Cerebellar cortex (tissue), 1 donor: ENCODE measurements at regions not wholly inside any gene's neighbourhood (a gene's known extent, or its start where the extent isn't known, plus 50 kb on each side); places are given as distances from the start of the nearest gene placed in this dataset.

Source experiments
- DNase-seq: peaks from one replicate; pipeline ENCODE4 v3.0.0-alpha.2; 2015; ENCODE audit warnings: low spot score

DNA sequence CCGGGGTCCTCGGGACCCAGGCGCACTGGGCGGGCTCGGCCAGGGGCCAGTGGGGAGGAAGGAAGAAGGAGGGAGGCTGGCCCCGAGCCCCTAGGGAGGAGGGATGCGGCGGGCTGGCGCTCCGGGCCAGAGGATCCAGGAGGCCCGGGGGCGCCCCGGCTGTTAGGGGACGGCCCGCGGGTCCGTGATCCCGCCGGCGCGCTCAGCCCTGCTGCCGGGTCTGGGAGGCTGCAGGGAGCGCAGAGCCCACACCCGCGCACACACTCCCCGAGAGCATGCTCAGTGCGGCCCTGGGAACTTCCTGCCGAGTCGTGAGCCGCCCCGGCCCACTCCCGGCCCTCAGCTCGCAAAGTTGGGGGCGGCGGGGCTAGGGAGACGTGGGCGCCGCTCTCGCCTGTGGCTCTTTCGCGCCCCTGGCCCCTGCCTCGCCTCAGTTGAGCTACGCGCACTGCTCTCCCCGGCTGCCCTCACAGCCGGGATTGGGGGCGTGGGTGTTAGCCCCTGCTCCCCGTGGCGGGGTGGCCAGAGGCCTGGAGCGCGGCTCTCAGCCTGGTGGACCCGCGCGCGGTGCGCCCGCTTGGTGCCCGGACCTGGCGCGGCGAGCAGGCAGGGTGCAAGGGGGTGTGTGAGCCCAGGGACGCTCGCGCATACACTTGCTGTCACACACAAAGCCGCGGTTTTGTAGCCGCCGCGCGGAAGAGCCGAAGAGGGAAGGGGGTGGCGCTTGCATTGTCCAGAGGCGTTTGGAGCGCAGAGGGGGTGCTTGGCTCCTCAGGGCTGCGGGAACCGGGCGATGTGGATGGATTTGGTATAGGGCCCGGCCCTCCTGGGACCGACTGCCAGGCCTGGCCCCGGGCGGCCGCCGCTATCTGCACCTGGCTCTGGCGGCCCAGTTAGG is 132.9 kb upstream of the MGAT5 start:
- DNase-seq = no peak

DNA sequence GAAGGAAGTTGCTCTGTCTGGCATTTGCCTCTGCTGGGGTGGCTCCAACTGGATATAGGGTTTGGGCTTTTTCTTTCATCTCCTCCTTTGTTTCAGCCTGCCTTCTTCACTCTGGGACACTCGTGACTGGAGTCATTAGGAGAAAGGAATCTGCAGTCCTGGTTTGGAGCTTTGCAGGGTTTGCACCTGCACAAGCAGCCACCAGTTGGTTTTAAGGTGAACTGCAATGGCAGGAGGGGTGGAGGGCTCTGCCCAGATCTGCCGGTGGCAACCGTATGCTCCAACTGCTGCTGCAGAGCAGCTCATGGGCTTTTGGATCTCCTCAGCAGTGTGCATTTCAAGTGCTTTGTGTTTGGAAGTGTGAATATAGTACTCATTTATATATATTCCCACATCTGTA is 131.3 kb upstream of the MGAT5 start:
- peak; percentile 59 for DNase-seq

DNA sequence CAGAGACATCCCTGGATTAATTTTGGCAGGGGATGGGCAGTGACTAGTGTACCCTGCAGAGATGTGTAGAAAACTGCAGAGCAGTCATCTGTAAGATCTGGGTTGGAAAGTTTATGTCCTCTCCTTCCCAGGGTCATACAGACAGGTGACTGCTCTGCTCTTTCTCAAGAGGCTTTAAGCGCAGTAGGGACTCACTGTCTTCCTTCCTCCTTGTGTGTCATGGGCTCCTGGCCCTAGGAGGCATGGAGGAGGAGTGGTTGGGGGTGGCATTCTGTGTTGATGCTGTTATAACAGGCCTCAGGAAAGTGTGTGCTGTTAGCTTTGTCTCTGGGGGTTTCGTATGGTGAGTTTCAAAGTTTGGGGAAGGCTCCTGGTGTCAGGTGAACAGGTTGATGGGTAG is 130.5 kb upstream of the MGAT5 start:
- no peak for DNase-seq

DNA sequence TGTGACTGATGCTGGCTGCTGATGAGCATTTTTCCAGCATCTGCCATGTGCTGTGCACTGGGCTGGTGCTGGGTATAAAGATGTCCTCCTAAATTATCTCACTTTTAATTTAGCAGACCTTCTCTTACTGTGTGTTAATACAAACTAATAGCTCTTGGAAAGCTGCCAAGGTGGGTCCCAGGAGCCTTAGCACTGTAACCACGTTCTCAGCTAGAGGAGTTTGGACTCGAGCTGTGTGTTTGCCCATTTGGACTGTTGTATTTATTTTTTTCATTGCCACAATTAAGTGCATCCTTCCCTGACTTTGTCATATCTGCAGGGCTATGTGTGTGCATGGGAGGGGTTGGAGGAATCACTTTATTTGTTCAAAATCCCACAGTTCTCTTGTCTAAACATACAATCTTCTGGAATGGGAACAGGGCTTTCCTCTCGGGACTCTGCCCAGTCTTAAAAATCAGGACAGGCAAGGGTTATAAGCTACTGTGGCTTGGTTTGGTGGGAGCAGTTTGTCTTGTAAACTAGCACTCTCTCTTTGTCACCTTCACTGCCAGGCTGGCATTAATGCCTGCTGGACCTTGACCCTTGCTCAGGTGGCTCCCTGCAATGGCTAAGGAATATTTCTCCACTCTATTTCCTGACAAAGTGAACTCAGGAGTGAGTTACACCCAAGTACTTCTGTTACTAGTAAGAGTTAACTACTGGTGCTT is 129.7 kb upstream of the MGAT5 start:
- no peak for DNase-seq

DNA sequence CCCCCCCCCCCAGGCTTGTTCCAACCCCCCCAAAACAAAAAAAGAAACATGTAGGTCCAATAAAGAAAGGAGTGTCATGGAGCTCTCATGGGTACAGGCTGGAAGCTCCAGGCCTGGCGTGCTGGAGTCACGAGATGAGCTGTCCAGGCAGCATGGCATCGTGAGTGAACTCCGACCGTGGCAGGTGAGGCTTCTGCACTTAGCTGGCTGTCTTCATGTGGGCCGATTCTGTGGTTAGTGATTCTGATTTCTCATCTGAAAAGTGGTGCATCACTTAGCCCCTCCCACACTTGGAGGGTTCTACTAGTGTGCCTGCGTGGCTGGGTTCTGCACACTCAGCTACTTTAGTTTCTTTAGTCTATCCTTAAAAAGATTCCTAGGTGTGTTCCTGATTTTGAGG is 126.4 kb upstream of the MGAT5 start:
- no peak for DNase-seq

DNA sequence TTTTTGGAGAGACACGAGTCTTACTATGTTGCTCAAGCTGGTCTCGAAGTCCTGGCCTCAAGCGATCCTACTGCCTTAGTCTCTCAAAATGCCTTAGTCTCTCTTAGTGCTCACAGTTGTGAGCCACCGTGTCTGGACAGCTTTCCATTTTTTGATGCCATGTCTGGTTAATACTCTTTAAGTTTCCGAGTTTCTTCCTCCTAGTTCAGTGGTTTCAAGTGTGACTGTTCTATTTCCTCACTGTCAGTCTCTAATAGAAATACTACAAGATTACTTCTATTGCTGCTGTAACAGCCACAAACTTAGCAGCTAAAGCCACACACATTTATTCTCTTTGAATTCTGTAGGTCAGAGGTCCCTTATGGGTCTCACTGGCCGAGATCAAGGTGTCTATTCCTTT is 125.1 kb upstream of the MGAT5 start:
- DNase-seq = no peak

DNA sequence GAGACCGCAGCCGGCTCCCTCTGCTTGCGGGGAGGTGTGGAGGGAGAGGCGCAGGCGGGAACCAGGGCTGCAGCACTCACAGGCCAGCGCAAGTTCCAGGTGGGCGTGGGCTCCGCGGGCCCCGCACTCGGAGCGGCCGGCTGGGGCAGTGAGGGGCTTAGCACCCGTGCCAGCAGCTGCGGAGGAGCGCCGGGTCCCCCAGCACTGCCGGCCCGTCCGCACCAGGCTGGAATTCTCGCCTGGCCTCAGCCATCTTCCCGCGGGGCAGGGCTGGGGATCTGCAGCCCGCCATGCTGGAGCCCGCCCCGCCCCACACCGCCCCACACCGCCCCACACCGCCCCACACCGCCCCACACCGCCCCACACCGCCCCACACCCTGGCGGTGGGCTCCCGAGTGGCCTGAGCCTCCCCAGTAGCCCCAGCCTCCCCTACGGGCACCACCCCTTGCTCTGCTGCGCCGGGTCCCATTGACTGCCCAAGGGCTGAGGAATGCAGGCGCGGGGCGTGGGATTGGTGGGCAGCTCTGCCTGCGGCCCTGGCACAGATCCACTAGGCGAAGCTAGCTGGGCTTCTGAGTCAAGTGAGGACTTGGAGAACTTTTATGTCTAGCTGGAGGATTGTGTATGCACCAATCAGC is 123.9 kb upstream of the MGAT5 start:
- DNase-seq = no peak

DNA sequence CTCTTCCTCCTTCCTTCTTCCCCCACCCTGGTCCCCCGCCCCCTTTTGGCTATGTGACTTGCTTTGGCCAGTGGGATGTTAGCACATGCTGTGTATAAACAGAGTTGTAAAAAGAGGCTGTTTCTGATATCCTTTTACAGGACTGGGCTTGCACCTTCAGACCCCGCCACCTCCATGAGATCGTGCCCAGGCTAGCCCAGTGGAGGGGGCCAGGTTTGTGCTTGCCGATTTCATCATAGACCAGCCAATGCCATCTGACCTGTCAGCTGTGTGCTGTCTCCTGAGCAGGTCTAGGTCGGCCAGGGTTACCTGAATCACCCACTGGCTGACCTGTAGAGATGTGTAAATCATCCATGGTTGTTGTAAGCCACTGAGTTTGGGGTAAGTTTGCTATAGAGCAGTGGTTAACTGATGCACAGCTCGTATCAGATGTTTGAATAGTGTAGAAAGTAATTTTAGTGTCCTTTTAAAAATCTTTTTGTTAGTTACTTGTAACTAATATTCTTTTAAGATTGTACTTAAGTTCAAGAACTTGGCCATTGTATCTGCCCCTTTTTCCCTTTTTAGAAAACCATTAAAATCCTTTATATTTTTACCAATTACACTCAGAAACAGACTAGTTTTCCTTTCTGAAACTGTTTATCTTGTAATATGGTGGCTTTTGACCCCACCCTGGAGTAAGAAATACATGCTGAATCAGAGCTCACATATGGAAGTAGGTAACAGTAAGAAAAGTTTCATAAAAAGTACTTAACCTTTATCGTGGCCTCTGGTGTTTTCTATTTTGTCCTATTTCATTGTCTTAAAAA is 122.0 kb upstream of the MGAT5 start:
- no peak for DNase-seq

DNA sequence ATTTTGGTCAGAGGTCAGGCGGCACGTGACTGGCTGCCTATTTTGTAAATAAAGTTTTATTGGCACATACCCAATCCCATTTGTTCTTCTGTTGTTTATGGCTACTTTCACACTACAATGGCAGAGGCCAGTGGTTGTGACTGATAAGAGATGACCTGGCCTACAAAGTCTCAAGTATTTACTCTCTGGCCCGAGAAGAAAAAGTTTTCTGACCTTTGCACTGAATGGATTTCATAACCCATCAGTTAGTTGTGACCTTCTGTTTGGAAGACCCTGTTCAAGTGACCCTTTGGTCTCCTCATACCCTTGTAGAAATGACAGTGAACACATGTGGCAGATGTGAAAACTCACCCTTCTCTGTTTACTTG is 121.4 kb upstream of the MGAT5 start:
- no peak for DNase-seq

DNA sequence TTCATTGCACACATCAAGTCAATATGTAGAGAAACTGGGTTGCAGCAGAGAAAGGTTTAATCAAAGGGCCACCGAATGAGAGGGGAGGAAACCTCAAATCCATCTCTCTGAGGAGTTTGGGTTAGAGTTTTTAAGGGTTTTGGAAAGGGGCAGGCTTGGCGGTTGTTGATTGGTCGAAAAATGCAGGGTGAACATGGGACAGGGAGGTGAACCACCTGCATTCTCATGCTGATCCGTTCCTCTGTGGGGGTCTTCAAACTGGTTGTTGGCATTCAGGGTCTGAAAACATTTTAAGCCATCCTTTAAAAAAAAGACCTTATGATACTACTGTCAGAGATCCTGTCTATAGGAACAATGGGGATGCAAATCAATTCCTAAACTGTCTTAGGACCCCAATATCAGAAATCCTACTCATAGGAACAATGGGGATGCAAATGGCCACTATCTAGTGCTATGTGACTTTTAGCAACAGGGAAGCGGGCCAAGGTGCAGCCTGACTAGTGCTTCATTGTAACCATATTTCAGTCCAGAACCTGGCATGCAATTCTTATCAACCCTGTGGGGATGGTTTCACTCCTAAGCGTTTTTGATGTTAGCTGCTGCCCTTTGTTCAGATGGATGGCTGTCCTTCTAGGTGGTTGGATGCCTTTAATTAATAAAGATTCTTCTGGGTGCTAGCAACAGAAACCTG is 120.1 kb upstream of the MGAT5 start:
- DNase-seq = no peak

DNA sequence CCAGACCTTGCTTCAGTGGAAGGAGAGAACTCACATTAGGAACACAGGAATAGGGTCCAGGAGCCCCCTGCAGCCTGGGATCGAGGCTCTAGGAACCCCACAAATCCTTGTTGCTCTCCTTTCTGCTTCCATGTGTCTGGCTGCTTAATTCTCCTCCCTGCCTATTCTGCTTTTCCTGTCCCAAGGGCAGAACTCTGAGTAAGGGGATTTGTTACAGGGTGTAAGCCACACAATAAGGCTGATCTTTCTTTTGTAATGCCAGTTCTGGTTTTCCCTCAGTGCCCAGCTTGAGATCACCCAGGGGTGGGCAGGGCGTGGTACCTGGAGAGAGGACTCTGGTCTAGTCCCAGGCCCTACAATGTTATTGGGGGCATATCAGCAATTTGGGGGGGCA is 119.6 kb upstream of the MGAT5 start:
- DNase-seq = no peak

DNA sequence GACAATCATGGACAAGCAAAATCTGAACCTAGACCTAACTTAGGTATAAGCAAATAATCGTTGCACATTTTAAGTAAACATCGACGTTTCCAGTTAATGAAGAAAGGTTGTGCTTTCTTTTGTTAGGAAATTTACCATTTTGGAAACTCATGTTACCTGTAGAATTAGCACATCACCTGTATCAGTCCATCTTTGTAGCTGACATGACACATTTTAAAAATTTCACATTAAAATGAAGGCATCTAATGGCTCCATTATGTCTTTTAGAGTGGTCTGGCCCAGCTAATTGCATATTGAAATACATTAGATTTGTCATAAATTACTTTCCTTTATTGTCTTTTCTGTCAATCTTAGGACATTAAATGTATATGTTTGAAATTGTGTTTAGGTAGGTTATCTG is 119.0 kb upstream of the MGAT5 start:
- no peak for DNase-seq

DNA sequence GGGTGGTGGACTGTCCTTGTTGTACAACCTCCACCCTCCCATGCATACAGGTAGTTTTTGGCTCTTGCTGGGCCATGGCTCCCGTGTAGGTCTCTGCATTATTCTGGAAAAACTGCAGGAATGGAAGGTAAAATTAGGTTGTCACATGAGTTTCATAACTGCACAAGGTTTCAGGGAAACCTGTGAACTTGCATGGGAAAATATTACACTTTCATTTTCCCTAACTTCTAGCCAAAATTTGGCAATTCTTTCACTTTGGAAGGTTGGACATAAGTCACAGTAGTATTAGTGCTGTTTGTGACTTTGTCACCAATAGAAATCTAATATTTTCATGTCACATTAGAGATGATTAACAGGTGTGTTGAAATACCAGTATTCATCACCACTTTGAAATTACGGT is 118.1 kb upstream of the MGAT5 start:
- DNase-seq = no peak

DNA sequence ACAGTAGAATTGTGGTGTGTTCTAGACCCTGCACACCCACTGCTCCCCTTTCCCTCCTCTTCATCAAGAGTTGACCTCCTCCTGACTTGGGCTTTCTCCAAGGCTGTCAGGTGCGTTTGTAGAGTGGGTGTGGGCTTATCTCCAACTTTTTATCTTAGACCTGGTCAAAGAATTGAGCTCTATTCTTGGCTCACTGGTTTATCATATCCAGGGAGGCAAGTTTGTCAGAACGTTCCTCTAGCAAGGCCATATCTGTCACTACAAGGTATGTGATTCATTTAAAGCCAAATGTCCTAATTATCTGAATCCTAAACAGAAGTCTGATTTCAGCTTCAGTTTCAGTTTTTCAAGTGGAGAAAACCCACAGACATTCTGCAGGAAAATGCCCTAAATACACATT is 117.1 kb upstream of the MGAT5 start:
- no peak for DNase-seq

DNA sequence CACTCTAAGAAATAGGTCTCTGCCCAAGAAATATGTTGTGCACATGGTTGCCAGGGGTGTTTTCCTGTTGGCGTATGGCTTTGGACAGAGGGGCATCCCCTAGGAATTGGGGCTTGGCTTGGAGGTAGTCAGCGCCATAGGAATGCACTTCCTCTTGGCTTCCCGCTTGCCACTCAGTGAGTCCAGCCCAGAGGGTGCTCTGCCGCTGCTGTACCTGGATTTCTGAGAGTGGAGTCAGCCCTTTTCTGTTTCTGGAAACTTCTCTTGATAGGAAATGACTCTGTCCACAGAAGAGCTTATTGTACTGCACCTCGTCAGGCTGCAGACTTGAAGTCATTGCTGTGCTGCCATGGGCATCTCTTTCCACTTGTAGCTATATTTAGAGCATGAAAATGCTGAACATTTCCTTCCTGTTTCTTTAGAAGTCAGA is 116.7 kb upstream of the MGAT5 start:
- DNase-seq = no peak

DNA sequence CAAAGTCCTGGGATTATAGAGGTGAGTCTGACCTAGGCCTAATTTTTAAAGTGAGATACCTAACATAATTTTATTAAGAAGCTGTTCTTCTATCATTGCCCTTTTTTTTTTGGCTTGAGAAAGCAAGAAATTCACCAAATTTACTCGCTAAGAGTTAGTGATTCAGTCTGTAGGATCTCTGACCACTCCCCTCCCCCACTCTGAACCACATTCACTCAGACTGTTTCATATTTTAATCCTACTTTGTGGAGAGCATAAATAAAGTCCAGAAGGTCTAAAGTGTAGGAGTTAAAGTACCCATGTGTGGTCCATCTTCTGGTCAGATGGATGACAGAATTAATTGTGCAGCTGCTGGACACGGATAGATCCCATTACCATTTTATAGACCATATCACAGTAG is 115.8 kb upstream of the MGAT5 start:
- no peak for DNase-seq

DNA sequence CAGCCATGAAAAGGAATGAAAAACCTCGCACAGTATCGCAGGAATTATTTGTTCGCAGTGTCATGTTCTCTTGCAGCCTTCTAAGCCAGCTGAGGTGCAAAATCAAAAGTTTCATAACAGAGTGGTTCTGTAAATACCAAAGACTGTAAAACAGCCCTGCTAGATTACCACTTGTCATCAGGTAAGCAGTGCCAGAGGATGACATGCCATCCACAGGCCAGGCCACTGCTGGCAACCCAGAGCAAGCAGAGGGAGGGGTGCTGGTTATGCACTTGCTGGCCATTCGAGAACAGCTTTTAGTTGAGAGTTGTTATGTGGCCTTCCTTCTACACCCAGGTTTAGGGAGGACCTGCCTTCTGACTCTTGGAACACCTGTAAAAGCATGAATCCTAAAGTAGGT is 114.3 kb upstream of the MGAT5 start:
- DNase-seq = no peak

DNA sequence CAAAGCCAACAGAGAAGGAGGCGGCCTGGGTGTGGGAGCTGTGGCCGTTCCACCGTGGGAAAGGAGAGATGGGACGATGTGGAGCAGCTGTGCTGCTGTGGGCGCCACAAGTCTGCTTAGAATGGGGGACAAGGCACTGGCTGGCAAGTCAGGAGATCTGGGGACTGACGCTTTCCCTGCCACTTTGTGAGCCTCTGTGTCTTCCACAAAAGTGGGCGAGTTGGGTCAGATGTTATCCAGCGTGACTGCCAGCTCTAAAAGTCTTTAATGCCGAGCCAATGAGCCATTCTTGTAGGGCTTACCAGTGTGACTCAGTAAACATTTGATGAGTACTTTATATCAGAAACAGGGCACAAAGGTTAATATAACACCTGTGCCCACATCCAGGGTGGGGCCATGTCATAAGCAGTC is 113.6 kb upstream of the MGAT5 start:
- DNase-seq = no peak

DNA sequence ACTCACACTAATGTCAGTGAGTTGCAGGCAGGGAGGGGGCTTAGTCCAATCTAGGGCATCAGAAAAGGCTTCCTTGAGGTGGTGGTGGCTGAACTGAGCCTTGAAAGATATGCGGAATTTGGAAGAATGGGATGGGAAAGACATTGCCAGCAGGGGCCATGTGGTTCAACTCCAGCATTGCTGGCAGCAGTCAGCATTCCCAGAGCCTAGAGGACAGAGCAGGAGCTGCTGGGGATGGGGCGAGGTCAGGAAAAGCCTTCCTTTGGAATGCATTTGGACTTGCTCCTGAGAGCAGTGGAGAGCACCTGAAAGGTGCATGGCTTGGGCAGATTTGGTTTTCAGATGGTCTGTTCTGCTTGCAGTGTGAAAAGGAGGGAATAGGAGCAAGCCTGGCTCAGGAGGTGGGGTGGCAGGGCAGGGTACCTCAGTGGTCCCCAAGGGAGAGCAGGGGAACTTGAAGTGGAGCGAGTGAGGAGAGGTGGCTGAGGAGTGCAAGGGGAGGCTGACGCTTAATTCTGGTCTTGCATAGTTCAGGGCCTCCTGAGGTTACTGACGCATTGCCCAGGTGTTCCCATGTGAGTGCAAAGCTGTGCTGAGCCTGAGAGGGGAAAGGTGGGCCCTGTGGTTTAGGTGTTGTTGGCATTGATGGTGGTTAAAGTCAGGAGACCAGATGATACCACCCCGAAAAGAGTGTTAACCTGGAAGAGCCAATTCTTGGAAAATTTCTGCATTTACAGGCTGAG is 112.1 kb upstream of the MGAT5 start:
- no peak for DNase-seq

DNA sequence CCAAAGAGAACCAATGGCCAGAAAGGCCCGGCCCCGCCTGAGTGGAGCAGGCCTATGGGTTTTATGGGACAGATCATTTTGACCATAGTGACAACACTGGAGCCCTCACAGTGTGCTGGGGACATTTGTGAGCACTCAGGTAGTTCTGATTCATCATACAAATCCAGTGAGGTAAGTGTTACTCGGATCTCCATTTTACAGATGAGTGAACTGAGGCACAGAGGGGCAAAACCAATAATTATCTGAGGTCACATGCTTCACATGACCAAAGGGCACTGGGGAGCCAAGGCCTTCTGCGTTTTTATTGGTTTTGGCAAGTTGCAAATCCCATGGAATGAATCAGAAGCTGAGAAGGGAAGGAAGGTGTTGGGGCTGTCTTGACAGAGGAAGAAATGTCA is 111.5 kb upstream of the MGAT5 start:
- no peak for DNase-seq

DNA sequence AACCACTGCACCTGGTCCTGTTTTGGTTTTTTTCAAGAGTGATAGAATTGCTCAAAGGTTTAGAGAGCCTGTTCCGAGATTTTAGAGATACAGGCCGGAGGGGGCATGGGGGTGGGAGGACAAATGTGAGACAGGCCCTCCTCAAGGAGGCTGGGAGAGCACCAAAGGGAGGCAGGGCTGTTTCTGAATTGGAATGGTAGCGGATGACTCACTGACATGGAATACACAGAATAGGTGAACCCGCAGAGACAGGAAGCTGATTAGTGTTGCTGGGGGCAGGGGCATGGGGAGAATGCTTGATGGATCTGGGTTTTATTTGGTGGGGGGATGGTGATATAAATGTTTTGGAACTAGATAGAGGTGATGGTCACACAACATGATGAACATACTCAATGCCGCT is 111.0 kb upstream of the MGAT5 start:
- no peak for DNase-seq
